ENCODE measurements at regions not wholly inside any gene's neighbourhood (a gene's known extent, or its start where the extent isn't known, plus 50 kb on each side); places are given as distances from the start of the nearest gene placed in this dataset.

DNA sequence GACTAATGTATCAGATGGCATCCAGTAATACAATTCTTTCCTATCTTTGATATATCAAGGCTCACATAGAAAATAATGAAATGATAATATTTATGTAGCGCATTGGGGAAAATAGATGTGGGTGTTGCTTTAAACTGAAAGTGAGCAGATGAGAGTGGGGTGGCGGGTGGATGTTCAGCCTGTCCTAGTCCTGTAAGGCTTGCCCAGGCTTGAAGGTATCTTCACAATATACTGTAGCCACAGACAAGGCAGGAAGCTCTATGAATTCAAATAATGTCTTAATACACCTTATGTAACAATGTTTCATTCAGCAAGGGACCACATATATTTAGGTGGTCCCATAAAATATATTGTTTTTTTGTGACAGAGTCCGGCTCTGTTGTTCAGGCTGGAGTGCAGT lies 334.9 kb upstream of the NAALADL2 start:
- H3K4me1 ChIP-seq: no peaks in the 10 kb centered on the region
- H3K36me3 ChIP-seq: no peaks in the 10 kb centered on the region
- H3K27me3 ChIP-seq: no peaks in the 10 kb centered on the region
- intact Hi-C loops (cut with DNase I; ENCODE audit: low total_unique reads): no loop called here
- H3K27ac ChIP-seq: no peak overlapping the region
- TF ChIP-seq, protein P1, sequence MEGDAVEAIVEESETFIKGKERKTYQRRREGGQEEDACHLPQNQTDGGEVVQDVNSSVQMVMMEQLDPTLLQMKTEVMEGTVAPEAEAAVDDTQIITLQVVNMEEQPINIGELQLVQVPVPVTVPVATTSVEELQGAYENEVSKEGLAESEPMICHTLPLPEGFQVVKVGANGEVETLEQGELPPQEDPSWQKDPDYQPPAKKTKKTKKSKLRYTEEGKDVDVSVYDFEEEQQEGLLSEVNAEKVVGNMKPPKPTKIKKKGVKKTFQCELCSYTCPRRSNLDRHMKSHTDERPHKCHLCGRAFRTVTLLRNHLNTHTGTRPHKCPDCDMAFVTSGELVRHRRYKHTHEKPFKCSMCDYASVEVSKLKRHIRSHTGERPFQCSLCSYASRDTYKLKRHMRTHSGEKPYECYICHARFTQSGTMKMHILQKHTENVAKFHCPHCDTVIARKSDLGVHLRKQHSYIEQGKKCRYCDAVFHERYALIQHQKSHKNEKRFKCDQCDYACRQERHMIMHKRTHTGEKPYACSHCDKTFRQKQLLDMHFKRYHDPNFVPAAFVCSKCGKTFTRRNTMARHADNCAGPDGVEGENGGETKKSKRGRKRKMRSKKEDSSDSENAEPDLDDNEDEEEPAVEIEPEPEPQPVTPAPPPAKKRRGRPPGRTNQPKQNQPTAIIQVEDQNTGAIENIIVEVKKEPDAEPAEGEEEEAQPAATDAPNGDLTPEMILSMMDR (IDR thresholded peaks at IDR 0.05 in 4 of 5, conservative IDR thresholded peaks at IDR 0.05 in 1 of 5): no peak
- TF ChIP-seq POLR2A (IDR thresholded peaks at IDR 0.05): no peak
- H3K9me3 ChIP-seq: no peaks in the 10 kb centered on the region
- ATAC-seq (no peak), DNase-seq (no peak)
- no peak overlapping the region for H3K4me3 ChIP-seq
- in situ Hi-C loops (cut with MboI; ENCODE audit: low sequenced_read_pairs in 4 of 4): no loop called here

DNA sequence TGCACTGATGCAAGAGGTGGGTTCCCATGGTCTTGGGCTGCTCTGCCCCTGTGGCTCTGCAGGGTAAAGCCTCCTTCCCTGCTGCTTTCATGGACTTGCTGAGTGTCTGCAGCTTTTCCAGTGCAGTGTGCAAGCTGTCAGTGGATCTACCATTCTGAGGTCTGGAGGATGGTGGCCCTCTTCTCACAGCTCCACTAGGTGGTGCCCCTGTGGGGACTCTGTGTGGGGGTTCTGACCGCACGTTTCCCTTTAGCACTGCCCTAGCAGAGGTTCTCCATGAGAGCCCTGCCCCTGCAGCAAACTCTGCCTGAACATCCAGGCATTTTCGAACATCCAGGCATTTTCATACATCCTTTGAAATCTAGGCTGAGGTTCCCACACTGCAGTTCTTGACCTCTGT lies 329.8 kb upstream of the NAALADL2 start:
- intact Hi-C loops (cut with DNase I; ENCODE audit: low total_unique reads) (no loop called here), in situ Hi-C loops (cut with MboI; ENCODE audit: low sequenced_read_pairs in 4 of 4) (no loop called here)
- DNase-seq (no peak), ATAC-seq (no peak)
- no peaks in the 10 kb centered on the region for H3K9me3 ChIP-seq
- H3K27ac ChIP-seq: no peak overlapping the region
- no peak overlapping the region for H3K4me3 ChIP-seq
- TF ChIP-seq, protein P1 (IDR thresholded peaks at IDR 0.05 in 4 of 5, conservative IDR thresholded peaks at IDR 0.05 in 1 of 5): no peak
- no peak for TF ChIP-seq POLR2A (IDR thresholded peaks at IDR 0.05)
- no peaks in the 10 kb centered on the region for H3K4me1 ChIP-seq
- no peaks in the 10 kb centered on the region for H3K36me3 ChIP-seq
- no peaks in the 10 kb centered on the region for H3K27me3 ChIP-seq

DNA sequence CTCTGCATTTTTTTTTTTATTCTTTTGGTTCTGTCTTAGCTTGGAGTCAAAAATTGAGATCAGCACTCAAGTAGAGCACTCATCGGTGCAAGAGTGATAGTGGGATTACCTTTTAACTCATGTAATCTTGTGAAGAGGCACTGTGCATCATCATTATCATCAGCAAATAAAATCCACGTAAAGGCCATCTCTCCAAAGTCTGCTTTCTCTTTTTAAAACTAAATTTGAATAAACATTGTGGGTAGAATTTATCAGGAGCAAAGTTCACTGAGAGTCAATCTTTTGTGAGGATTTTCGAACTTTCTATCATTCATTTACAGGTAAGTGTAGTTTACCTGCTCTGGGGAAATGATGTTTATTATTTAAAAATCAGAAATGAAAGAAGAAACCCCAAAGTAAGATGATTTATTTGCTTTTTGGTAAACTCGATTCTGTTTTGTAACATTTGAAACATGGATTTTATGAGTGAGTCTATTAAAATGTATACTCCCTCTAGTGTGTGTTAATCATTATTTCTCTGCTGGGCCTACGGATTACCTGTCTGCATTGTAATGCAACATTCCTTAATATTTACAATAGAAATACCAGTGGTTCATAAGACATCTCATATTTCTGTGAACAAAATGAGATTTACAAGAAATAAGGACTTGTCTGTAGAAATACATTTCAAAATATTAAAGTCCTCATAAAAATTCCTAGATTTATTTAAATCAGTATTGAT lies 327.7 kb upstream of the NAALADL2 start:
- no peak for TF ChIP-seq POLR2A (IDR thresholded peaks at IDR 0.05)
- TF ChIP-seq, protein P1 (IDR thresholded peaks at IDR 0.05 in 4 of 5, conservative IDR thresholded peaks at IDR 0.05 in 1 of 5): no peak
- in situ Hi-C loops (cut with MboI; ENCODE audit: low sequenced_read_pairs in 4 of 4): no loop called here
- intact Hi-C loops (cut with DNase I; ENCODE audit: low total_unique reads): no loop called here
- no peak overlapping the region for H3K27ac ChIP-seq
- H3K36me3 ChIP-seq: no peaks in the 10 kb centered on the region
- no peak overlapping the region for H3K4me3 ChIP-seq
- no peaks in the 10 kb centered on the region for H3K27me3 ChIP-seq
- ATAC-seq (no peak), DNase-seq (no peak)
- H3K4me1 ChIP-seq: no peaks in the 10 kb centered on the region
- H3K9me3 ChIP-seq: no peaks in the 10 kb centered on the region

DNA sequence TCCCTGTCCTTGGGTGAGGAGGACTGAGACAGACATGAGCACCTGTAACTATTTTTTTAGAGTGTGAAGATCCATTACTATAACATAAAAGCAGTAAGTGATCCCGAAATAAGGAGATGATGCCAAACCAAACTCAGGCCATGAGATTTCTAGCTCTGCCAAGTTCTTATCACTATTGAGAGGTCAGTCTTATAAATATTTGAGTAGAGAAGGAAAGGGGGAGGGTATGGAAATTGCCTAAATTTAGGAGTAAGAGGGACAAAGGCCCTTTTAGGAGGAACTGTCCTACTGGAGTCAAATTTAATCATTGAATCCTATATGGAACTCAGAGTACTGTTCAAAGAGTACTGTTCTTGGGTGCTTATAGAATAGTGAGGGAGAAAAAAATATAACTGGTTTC lies 326.9 kb upstream of the NAALADL2 start:
- Histone ChIP-seq H3K36me3 (no peaks in the 10 kb centered on the region), H3K27me3 (no peaks in the 10 kb centered on the region), H3K27ac (no peak overlapping the region), H3K9me3 (no peaks in the 10 kb centered on the region), H3K4me3 (no peak overlapping the region), H3K4me1 (no peaks in the 10 kb centered on the region)
- intact Hi-C loops (cut with DNase I; ENCODE audit: low total_unique reads) (no loop called here), in situ Hi-C loops (cut with MboI; ENCODE audit: low sequenced_read_pairs in 4 of 4) (no loop called here)
- ATAC-seq (no peak), DNase-seq (no peak)
- TF ChIP-seq, protein P1 (IDR thresholded peaks at IDR 0.05 in 4 of 5, conservative IDR thresholded peaks at IDR 0.05 in 1 of 5): no peak
- TF ChIP-seq POLR2A (IDR thresholded peaks at IDR 0.05): no peak

DNA sequence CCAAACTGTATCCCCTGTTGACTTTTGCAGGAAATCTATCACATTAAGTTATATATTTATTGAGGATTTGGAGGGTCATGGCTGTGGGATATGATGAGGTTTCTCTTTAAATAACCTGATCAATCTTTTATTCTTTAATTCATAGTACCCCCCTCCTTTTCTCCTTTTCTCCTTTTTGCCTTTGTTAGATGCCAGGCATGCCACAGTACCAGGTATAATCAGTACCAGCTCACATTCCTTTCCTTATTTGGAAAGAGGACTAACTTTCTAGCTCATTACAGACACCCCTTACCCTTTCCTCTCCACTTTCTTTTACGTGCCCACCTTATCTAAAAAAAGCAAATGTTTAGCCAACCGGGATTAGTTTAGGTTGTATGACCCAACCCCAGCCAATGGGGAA lies 326.4 kb upstream of the NAALADL2 start:
- H3K27me3 ChIP-seq: no peaks in the 10 kb centered on the region
- H3K27ac ChIP-seq: no peak overlapping the region
- H3K4me1 ChIP-seq: no peaks in the 10 kb centered on the region
- TF ChIP-seq, protein P1 (IDR thresholded peaks at IDR 0.05 in 4 of 5, conservative IDR thresholded peaks at IDR 0.05 in 1 of 5): no peak
- TF ChIP-seq POLR2A (IDR thresholded peaks at IDR 0.05): no peak
- H3K36me3 ChIP-seq: no peaks in the 10 kb centered on the region
- H3K9me3 ChIP-seq: no peaks in the 10 kb centered on the region
- H3K4me3 ChIP-seq: no peak overlapping the region
- no peak for ATAC-seq
- intact Hi-C loops (cut with DNase I; ENCODE audit: low total_unique reads) (no loop called here), in situ Hi-C loops (cut with MboI; ENCODE audit: low sequenced_read_pairs in 4 of 4) (no loop called here)
- no peak for DNase-seq

Data from gastrocnemius medialis (tissue), 4 donors.